AG20443 (cell line): ENCODE measurements at regions not wholly inside any gene's neighbourhood (a gene's known extent, or its start where the extent isn't known, plus 50 kb on each side); places are given as distances from the start of the nearest gene placed in this dataset.
A peak's percentile ranks its signal among the peaks of the same experiment; 100 is the strongest.

Experiments
- DNase-seq: peaks from one replicate; pipeline ENCODE4 v3.0.0; 2012; ENCODE audit warnings: low spot score, mixed read lengths

- DNase-seq: no peak
Observed at GRCh38 chrX:38991656-38992440, 190.6 kb downstream of the MID1IP1 start.

- DNase-seq: no peak
Observed at GRCh38 chrX:38992441-38993096, 191.3 kb downstream of the MID1IP1 start.

GRCh38 chrX:38993500-38993899 lies 192.2 kb downstream of the MID1IP1 start:
- DNase-seq: no peak

- DNase-seq: no peak
Observed at GRCh38 chrX:38999099-38999498, 197.8 kb downstream of the MID1IP1 start.

- no peak for DNase-seq
Observed at GRCh38 chrX:38999967-39000745, 198.9 kb downstream of the MID1IP1 start.

- DNase-seq: no peak
Observed at GRCh38 chrX:39000802-39001201, 199.5 kb downstream of the MID1IP1 start.

- no peak for DNase-seq
Observed at GRCh38 chrX:39002466-39002865, 201.2 kb downstream of the MID1IP1 start.

GRCh38 chrX:39008549-39008948 lies 207.3 kb downstream of the MID1IP1 start:
- DNase-seq: no peak

GRCh38 chrX:39011454-39012221 lies 210.4 kb downstream of the MID1IP1 start:
- peak; percentile 35 for DNase-seq

- DNase-seq: peak; percentile 45
Observed at GRCh38 chrX:39012621-39013111, 211.4 kb downstream of the MID1IP1 start.

- DNase-seq: no peak
Observed at GRCh38 chrX:39016556-39016955, 215.3 kb downstream of the MID1IP1 start.

- DNase-seq: no peak
Observed at GRCh38 chrX:39017077-39017476, 215.8 kb downstream of the MID1IP1 start.

GRCh38 chrX:39017716-39018115 lies 216.5 kb downstream of the MID1IP1 start:
- no peak for DNase-seq

GRCh38 chrX:39018541-39018940 lies 217.3 kb downstream of the MID1IP1 start:
- DNase-seq: no peak

- DNase-seq: no peak
Observed at GRCh38 chrX:39019056-39019455, 217.8 kb downstream of the MID1IP1 start.

- DNase-seq: no peak
Observed at GRCh38 chrX:39020051-39020669, 218.9 kb downstream of the MID1IP1 start.

- DNase-seq: no peak
Observed at GRCh38 chrX:39022106-39022505, 220.8 kb downstream of the MID1IP1 start.

- no peak for DNase-seq
Observed at GRCh38 chrX:39029221-39029620, 228.0 kb downstream of the MID1IP1 start.

GRCh38 chrX:39030636-39031035 lies 229.4 kb downstream of the MID1IP1 start:
- no peak for DNase-seq

- DNase-seq: no peak
Observed at GRCh38 chrX:39039890-39040289, 238.6 kb downstream of the MID1IP1 start.

- no peak for DNase-seq
Observed at GRCh38 chrX:39043838-39044550, 242.7 kb downstream of the MID1IP1 start.
